DND-41 (cell line): ENCODE measurements at regions not wholly inside any gene's neighbourhood (a gene's known extent, or its start where the extent isn't known, plus 50 kb on each side); places are given as distances from the start of the nearest gene placed in this dataset.

ENCODE experiments used
- ATAC-seq: fragments of 200-7000 bp; cut with Tn5 transposase; 3 replicates; pipeline ENCODE4 v1.9.1; 2021; ENCODE audit warnings: low read depth; ENCODE audit not compliant: insufficient read depth
- DNase-seq: peaks from one replicate; pipeline ENCODE4 v3.0.0-alpha.2; 2020
- H2AFZ ChIP-seq: 2 replicates; pipeline ENCODE4 v1.6.0; 2012; ENCODE audit warnings: low read depth, low read length
- H3K27ac ChIP-seq: 2 replicates; pipeline ENCODE4 v1.5.1; 2012; ENCODE audit warnings: low read length, inconsistent platforms
- H3K27me3 ChIP-seq: fragments of 200-600 bp; sonication (generic); 2 replicates; pipeline ENCODE4 v1.6.0; 2012; ENCODE audit warnings: low read length, mild to moderate bottlenecking, inconsistent platforms; ENCODE audit not compliant: insufficient read depth, poor library complexity
- H3K36me3 ChIP-seq: 2 replicates; pipeline ENCODE4 v1.5.1; 2012; ENCODE audit warnings: low read length, inconsistent platforms; ENCODE audit not compliant: insufficient read depth
- H3K4me1 ChIP-seq: 2 replicates; pipeline ENCODE4 v1.5.1; 2012; ENCODE audit warnings: mild to moderate bottlenecking, low read length; ENCODE audit not compliant: insufficient read depth
- H3K4me2 ChIP-seq: 2 replicates; pipeline ENCODE4 v1.6.0; 2012; ENCODE audit warnings: mild to moderate bottlenecking, moderate library complexity, low read length, inconsistent platforms; ENCODE audit not compliant: insufficient read depth
- H3K4me3 ChIP-seq, 2 experiments: fragments of 200-600 bp in 1 of 2; shearing (Covaris generic) in 1 of 2; 2 replicates each; pipeline ENCODE4 v1.5.1; 2012 to 2016; ENCODE audit warnings: inconsistent platforms in 2 of 2, low read length in 2 of 2, mild to moderate bottlenecking in 2 of 2, low read depth in 1 of 2, moderate library complexity in 1 of 2
- H3K79me2 ChIP-seq: 2 replicates; pipeline ENCODE4 v1.6.0; 2012; ENCODE audit warnings: low read length, inconsistent platforms; ENCODE audit not compliant: insufficient read depth
- H3K9ac ChIP-seq: 2 replicates; pipeline ENCODE4 v1.6.0; 2012; ENCODE audit warnings: low read depth, mild to moderate bottlenecking, inconsistent platforms, low read length, moderate library complexity
- H3K9me3 ChIP-seq: 2 replicates; pipeline ENCODE4 v1.5.1; 2012; ENCODE audit warnings: low read length, moderate library complexity, mild to moderate bottlenecking, inconsistent platforms; ENCODE audit not compliant: insufficient read depth, severe bottlenecking
- H4K20me1 ChIP-seq: 2 replicates; pipeline ENCODE4 v1.6.0; 2012; ENCODE audit warnings: low read length; ENCODE audit not compliant: insufficient read depth
- CTCF ChIP-seq: IDR thresholded peaks from 2 replicates; pipeline ENCODE4 v1.5.1; 2012; ENCODE audit warnings: borderline replicate concordance, low read length, moderate library complexity, mild to moderate bottlenecking; ENCODE audit not compliant: poor library complexity, severe bottlenecking; ENCODE audit errors: extremely low read depth
- EZH2 ChIP-seq: IDR thresholded peaks from 3 replicates; pipeline ENCODE4 v1.6.1; 2012; ENCODE audit warnings: borderline replicate concordance, low read depth, mild to moderate bottlenecking, moderate library complexity, low read length, inconsistent platforms; ENCODE audit not compliant: severe bottlenecking

GRCh38 chr11:81744336-81745116, 989.1 kb downstream of the FAM181B start:
- no peak for TF ChIP-seq CTCF
- TF ChIP-seq EZH2 = no peak
- Histone ChIP-seq H3K27ac (no peak overlapping the region), H3K4me3 (no peak overlapping the region), H3K27me3 (no peaks in the 10 kb centered on the region), H3K9ac (no peak overlapping the region), H3K9me3 (no peaks in the 10 kb centered on the region), H3K4me1 (no peaks in the 10 kb centered on the region), H3K4me2 (no peak overlapping the region), H4K20me1 (no peaks in the 10 kb centered on the region), H2AFZ (no peak overlapping the region), H3K36me3 (no peaks in the 10 kb centered on the region), H3K79me2 (no peaks in the 10 kb centered on the region)
- ATAC-seq (no peak), DNase-seq (no peak)

- no peak overlapping the region for H3K4me3 ChIP-seq
- H3K27me3 ChIP-seq = no peaks in the 10 kb centered on the region
- no peaks in the 10 kb centered on the region for H3K36me3 ChIP-seq
- peaks cover 2% of the 10 kb centered on the region for H3K9me3 ChIP-seq
- no peaks in the 10 kb centered on the region for H3K79me2 ChIP-seq
- H3K9ac ChIP-seq = no peak overlapping the region
- no peaks in the 10 kb centered on the region for H4K20me1 ChIP-seq
- ATAC-seq (no peak), DNase-seq (no peak)
- no peaks in the 10 kb centered on the region for H3K4me1 ChIP-seq
- H3K27ac ChIP-seq = no peak overlapping the region
- no peak for TF ChIP-seq EZH2
- TF ChIP-seq CTCF = no peak
- H3K4me2 ChIP-seq = no peak overlapping the region
- no peak overlapping the region for H2AFZ ChIP-seq
Measured at GRCh38 chr11:81725701-81726100, 1008.0 kb downstream of the FAM181B start.

GRCh38 chr11:81717695-81718094, 1016.0 kb downstream of the FAM181B start:
- ATAC-seq (no peak), DNase-seq (no peak)
- H3K4me3 ChIP-seq = no peak overlapping the region
- H3K79me2 ChIP-seq = no peaks in the 10 kb centered on the region
- H3K36me3 ChIP-seq = no peaks in the 10 kb centered on the region
- TF ChIP-seq EZH2 = no peak
- no peak for TF ChIP-seq CTCF
- no peaks in the 10 kb centered on the region for H4K20me1 ChIP-seq
- H3K4me2 ChIP-seq = no peak overlapping the region
- H3K9ac ChIP-seq = no peak overlapping the region
- no peaks in the 10 kb centered on the region for H3K4me1 ChIP-seq
- H3K27ac ChIP-seq = no peak overlapping the region
- no peaks in the 10 kb centered on the region for H3K9me3 ChIP-seq
- no peaks in the 10 kb centered on the region for H3K27me3 ChIP-seq
- H2AFZ ChIP-seq = no peak overlapping the region
